OCI-LY1 (cell line): ENCODE measurements at regions not wholly inside any gene's neighbourhood (a gene's known extent, or its start where the extent isn't known, plus 50 kb on each side); places are given as distances from the start of the nearest gene placed in this dataset.

ENCODE experiments used
- CTCF ChIP-seq: fragments of 200-600 bp; sonication (generic), shearing (Covaris generic); IDR thresholded peaks from 2 replicates; pipeline ENCODE4 v1.5.1; 2017; ENCODE audit warnings: mild to moderate bottlenecking, antibody characterized with exemption, low read length, moderate library complexity, mixed read lengths
- EZH2 ChIP-seq: fragments of 200-600 bp; sonication (generic), shearing (Covaris generic); IDR thresholded peaks from 2 replicates; pipeline ENCODE4 v1.8.0; 2017; ENCODE audit warnings: borderline replicate concordance, mixed run types, mild to moderate bottlenecking, antibody characterized with exemption, low read length, moderate library complexity, mixed read lengths

GRCh38 chr6:138560130-138560860, 61.0 kb upstream of the NHSL1 start:
- TF ChIP-seq EZH2 (no peak), CTCF (no peak)
